NCI-H1436 treated with DMSO at 0.1 percent for 48 hours (cell line): ENCODE measurements at regions not wholly inside any gene's neighbourhood (a gene's known extent, or its start where the extent isn't known, plus 50 kb on each side); places are given as distances from the start of the nearest gene placed in this dataset.

Experiments
- DNase-seq: peaks from one replicate; lab custom pipeline; 2025; lab: John Stamatoyannopoulos, UW

DNA sequence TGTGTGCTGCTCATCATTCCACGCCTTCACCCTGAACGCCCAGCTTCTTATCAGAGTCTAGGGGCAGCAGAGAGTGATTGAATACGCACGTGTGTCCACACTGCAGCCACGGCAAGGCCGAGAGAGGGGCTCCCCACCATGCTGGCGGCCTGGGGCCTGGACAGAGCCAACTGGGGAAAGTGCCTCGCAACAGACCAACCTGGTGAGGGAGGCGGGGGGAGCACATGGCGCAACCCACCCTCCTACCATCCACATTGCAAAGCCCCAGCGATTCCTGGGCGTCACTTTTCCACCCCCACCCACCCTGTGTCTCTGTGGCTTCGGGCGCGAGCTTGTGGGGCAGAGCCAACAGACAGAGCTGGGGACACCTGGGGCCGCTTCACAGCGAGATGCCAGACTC is 66.4 kb upstream of the DUSP22 start:
- DNase-seq: no peak

DNA sequence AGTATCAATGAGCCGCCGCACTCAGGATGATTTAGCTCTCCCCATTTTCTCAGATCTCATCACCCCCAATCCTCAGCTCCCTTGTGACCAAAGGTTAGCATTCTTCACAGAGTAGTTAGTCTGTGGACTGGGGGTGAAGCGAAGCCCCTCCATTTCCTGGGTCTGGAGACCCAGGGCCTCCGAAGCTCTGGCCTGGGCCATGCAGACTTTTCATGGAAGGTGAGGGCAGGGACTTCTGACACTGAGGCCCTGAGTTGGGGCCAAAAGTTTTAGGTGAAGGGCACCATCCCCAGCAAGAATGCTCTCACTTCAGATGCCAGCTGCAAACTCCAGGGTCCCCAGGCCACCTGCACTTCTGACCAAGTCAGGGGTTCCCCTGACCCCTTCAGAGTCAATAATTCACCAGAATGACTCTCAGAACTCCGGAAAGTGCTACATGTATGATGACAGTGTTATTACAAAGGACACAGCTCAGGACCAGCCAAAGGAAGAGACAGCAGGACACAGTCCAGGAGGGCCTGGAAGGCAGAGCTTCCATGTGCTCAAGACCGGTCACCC is 65.7 kb upstream of the DUSP22 start:
- DNase-seq: no peak

DNA sequence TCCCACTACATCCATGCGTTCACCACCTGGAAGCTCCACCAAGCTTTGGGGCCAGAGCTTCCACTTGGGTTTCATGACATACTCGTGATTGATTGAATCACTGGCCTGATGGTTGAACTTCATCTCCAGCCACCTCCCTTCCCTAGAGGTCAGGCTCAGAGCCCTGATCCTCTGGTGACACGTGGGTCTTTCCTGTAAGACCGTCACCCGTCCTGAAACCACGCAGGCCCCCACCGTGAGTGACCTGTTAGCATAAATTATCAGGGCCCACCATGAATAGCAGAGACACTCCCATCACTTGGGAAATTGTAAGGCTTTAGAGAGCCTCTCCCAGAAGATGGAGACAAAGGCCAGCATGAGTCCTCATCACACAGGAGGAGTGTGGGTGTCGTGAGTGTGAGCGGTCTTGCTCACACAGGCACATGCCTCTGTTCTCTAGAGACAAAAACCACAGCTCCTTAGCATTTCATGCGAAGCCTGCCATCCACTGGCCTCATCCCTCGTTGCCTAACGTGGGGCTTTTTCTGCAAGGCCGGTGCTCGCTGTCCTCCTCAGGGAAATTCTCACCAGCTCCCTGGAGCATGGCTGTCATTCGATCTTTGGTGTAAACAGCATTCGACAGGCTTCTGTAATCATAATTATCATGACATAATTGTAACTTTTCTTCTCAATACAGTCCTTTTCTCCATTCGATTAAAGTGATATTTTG is 65.1 kb upstream of the DUSP22 start:
- no peak for DNase-seq

DNA sequence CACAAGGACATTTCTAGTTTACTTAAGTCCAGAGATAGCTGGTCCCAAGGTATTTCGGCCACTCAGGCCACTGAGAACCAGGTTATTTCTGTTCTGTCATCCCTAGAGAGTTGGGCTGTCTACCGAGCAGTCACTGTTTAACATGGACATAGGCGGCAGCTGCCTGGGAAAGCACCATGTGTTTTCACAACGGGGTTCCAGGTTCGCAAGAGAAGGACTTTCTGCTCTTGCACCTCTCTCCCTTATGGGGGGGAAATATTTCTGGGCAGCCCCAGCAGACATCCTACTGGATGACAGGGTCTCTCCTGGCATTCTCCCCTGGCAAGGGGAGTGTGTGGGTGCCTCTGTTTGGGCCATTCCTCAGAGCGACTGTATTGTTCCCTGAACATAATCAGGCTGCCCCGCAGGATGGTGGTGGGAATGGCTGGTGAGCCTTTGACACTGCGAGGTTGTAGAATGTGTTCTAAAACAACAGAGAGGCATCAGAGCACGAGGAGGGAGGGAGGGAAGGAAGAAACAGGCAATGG is 64.4 kb upstream of the DUSP22 start:
- no peak for DNase-seq

DNA sequence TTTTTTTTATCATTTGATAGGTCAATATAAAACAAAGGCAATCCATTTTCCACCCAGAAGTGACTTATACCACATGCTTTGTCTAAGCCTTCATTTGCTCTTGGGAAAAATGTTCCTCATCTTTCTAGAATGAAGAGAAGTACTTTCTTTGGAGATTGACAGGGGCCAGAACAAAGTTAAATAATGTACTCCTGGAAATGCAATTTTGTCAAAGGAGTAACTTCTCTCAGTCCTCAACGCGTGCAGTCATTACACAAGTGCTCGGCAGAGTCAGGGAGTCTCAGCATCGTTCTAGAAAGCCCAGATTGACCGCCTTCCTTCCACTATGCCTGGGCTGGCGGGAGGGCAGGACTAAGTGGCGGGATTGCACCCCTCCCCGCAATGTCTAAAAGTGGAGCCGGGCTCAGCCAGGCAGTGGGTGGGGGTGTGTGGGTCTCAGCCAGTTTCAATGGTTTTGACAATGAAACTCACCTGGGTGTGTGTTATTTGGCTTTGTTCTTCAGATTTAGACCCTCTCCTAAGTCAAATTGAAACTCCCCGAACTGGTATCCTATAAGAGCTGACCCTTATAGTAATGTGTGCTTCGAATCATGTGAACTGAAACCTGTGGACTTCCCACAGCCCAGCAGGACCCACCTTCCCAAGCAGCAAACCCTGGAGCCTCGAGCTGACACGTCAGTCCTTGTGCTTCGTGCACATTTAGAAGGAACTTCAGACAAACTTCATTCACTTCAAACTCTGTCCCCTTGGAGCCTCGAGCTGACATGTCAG is 63.2 kb upstream of the DUSP22 start:
- no peak for DNase-seq

DNA sequence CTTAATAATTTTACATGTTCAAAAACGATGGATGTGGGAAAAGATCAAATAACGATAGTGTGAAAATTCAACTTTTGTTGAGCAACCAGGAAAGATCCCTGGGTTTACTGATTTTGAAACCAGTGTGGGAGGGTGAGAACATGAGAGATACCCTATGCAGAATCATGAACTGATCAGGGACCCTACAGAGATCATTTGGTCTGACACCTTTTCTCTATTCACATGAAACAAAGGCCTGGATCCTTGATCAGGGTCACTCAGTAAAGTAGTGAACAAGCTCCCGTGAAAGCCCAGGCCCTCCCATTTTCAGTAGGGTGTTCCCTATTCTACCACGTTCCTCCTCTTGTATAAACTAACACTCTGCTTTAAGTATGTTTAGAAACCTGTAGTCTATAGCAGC is 60.5 kb upstream of the DUSP22 start:
- DNase-seq: no peak

DNA sequence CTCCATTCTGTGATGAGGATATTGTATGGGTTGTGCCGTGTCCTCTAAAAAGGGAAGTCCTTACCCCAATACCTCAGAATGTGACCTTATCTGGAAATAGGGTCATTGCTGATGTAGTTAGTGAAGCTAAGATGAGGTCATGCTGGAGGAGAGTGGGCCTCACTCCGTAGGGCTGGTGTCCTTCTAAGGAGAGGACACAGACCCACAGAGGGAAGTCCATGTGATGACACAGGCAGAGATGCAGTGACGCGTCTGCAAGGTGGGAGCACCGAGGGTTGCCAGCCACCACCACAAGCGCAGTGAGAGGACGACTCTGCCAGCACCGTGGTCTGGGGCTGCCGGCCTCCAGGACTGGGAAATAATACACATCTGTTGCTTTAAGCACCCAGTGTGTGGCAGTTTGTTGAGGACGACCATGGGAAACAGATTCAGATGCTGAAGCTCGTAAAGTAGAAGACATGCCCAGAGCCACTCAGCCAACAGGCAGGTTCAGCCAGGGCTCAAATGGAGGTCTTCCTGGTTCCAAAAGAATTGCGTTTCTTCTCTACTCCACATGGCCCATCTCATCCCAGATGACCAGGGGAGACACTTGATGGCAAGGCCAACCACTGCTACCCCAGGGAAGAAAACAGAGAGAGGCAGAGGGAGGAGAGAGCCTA is 59.2 kb upstream of the DUSP22 start:
- DNase-seq: no peak

DNA sequence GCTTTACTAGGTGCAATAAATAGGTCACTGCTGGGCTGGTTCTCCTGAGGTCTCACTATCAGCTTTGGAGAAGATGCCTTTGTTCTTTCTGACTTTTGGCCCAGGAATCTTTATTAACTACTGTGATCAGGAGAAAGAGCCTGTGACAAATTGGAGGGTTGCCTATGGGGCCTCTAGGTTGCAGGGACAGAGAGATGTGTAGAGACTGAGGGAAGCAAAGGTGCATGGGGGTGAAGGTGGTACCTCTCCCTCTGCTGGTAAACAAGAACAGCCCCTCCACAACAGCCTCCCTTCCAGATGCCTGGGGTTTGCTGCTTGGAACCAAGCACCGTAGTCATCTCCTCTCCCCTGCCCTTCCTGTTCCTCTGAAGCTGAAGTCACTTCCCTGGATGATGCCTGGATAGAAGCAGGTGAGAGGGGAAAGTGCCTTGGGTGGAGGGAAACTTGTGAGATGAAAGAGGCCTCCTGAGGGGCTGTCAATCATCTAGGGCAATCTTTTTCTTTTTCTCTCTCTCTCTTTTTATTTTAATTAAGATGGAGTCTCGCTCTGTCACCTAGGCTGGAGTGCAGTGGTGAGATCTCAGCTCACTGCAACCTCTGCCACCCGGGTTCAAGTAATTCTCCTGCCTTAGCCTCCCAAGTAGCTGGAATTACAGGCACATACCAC is 57.4 kb upstream of the DUSP22 start:
- DNase-seq: no peak

DNA sequence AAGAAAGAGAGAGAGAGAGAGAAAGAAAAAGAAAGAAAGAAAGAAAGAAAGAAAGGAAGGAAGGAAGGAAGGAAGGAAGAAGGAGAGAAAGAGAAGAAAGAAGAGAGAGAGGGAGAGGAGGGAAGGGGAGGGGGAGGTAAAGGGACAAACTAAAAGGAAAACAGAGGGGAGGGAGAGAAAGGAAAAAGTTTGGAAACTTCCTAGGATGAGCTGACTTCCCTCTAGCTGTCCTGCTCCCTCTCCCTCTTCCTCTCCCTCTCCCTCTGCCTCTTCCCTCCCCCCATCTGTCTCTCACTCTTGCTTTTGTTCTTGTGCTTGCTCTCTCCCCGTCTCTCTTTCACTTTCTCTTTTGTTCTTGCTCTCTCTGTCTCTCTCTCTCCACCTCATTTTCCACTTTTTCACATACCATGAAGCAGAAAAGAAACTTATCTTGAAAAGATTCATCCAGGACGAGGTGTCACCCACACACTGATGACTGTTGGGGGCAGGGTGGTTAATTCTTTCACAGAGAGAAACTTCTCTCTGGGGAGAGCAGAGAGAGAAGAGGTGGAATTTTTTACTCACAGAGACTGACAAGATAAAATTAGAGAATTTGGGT is 56.4 kb upstream of the DUSP22 start:
- DNase-seq: no peak

DNA sequence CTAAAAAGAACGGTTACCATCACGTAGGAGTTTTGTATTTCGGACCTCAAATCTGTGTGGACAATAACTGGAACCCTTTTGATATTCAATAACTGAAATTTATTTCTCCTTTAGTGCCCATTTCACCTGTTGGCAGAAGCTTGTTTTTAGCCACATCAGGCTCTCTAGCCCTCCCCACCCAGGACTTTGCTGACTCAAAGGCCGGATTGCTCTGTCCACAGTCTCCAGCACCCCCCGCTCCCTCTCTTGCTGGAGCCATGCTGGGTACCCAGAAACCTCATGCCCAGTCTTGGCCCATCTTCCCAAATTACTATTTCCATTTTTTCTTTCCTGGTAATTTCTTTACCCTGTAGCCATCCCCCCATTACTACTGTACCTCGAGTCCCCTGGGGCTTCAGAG is 55.8 kb upstream of the DUSP22 start:
- DNase-seq: no peak

DNA sequence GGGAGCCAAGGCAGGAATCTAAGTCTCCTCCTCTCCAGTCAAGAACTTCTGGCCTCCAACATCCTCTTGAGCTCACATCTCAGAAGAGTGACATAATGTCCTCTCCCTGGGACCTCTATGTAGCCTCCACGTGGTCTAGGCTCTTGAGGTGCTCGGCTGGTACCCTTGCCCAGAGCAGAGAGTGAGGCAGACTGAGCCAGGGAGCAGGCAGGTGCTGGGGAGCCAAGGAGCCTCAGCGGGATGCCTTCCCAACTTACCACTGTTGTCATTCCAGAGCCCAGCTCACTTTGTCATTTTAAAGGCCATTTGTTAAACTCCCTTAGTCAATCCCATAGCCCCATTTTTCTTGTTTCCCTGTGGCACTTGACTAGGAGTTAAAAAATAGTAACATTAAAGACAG is 52.1 kb upstream of the DUSP22 start:
- no peak for DNase-seq

DNA sequence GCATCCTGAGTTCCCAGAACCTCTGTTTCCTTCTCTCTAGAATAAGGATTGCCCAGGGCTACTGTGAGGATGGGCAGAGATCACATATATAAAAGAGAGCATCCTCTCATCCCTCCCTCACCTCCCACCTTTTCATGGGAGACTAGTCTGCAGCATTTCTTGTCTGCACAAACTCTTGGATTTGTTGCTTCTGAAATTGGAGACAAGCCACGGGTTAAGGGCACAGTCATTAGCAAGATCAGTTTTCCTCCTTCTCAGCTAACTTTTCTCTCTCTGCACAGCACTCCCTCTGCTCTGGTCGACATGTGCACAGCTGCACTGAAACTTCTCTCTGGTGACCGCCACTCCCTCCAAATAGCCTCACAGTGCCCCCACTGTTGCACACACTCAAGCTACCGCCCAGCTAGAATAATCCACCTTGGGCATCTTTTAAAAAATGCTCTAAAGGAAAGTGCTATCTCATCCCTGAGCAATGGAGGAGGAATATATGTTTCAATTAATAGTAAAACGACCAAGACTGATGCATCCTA is 50.9 kb upstream of the DUSP22 start:
- no peak for DNase-seq
